ENCODE measurements at regions not wholly inside any gene's neighbourhood (a gene's known extent, or its start where the extent isn't known, plus 50 kb on each side); places are given as distances from the start of the nearest gene placed in this dataset.

DNA sequence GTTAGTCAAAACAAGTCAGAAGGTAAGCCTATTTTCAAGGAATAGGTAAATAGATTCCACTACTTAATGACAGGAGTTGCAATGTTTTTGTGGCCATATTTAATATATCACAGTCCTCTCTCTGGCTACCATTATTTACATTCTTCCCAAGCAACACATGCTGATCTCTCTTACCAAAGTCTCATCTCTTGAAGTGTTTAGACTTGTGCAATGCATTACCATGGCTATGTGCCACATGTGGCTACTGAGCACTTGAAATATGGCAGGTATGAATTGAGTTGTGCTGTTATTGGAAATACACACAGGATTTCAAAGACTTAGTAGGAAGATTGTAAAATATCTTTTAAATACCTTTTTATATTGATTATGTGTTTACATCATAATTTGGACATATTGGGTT is 262.4 kb upstream of the PDE3A start:
- in situ Hi-C loops (cut with MboI; ENCODE audit: low sequenced_read_pairs): no loop called here

More for the DNA sequence above, 262.4 kb upstream of the PDE3A start:
- H3K23ac ChIP-seq (ENCODE audit: low read depth, low read length): no peak overlapping the region
- H3K9me1 ChIP-seq (ENCODE audit: insufficient read depth, low read length): no peaks in the 10 kb centered on the region
- H4K91ac ChIP-seq (ENCODE audit: insufficient read depth, low read depth, low read length): no peak overlapping the region
- H2BK5ac ChIP-seq (ENCODE audit: low read depth, low read length, poor library complexity, severe bottlenecking): no peak overlapping the region
- no peak overlapping the region for H2AK5ac ChIP-seq (ENCODE audit: low read depth, low read length)
- intact Hi-C loops (cut with micrococcal nuclease): loop anchor here (2.0 kb wide), 1 partner anchor 17 kb away; no protein-coding TSS in a partner anchor
- H3K14ac ChIP-seq (replicated peaks; ENCODE audit: low read depth, low read length): no peak overlapping the region
- no peak overlapping the region for H4K5ac ChIP-seq (ENCODE audit: low read depth, low read length)
- H3K56ac ChIP-seq (ENCODE audit: extremely low read depth, insufficient read depth, low read length): no peak overlapping the region
- no peak overlapping the region for H3K27ac ChIP-seq (ENCODE audit: insufficient read depth, low read length)
- no peak overlapping the region for H3K4me2 ChIP-seq (ENCODE audit: low read depth, low read length)
- BruUV-seq (replicated peaks): no TSS peak
- H2AK9ac ChIP-seq (replicated peaks; ENCODE audit: low read depth, low read length, poor library complexity): no peak overlapping the region
- no peaks in the 10 kb centered on the region for H3K36me3 ChIP-seq (ENCODE audit: control insufficient read depth, insufficient read depth, low read length)
- no peaks in the 10 kb centered on the region for H4K20me1 ChIP-seq (ENCODE audit: insufficient read depth, low read length)
- ChIA-PET CTCF (no interaction called here), POLR2A (ENCODE audit: unreplicated experiment) (no interaction called here)
- no peak for TF ChIP-seq MAZ (IDR thresholded peaks at IDR 0.05; ENCODE audit: borderline replicate concordance, low read depth, low read length)
- peak; percentile 63 for TF ChIP-seq CEBPB (IDR thresholded peaks at IDR 0.05; ENCODE audit: low read depth, low read length)
- no peak for TF ChIP-seq NFE2L2 (IDR thresholded peaks at IDR 0.05; ENCODE audit: low read depth, low read length)
- TF ChIP-seq, protein P1, sequence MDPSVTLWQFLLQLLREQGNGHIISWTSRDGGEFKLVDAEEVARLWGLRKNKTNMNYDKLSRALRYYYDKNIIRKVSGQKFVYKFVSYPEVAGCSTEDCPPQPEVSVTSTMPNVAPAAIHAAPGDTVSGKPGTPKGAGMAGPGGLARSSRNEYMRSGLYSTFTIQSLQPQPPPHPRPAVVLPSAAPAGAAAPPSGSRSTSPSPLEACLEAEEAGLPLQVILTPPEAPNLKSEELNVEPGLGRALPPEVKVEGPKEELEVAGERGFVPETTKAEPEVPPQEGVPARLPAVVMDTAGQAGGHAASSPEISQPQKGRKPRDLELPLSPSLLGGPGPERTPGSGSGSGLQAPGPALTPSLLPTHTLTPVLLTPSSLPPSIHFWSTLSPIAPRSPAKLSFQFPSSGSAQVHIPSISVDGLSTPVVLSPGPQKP (IDR thresholded peaks at IDR 0.05; ENCODE audit: borderline replicate concordance, low read depth, low read length): no peak
- TF ChIP-seq RCOR1 (IDR thresholded peaks at IDR 0.05; ENCODE audit: insufficient replicate concordance, low read length): no peak
- no peak overlapping the region for H2BK20ac ChIP-seq (ENCODE audit: low read depth, low read length)
- no peaks in the 10 kb centered on the region for H3K9me3 ChIP-seq (ENCODE audit: control insufficient read depth, insufficient read depth, low read length)
- DNase-seq (peak; percentile 65), ATAC-seq (ENCODE audit: low read depth) (peak; percentile 83)
- H3K9ac ChIP-seq (ENCODE audit: low read depth, low read length): no peak overlapping the region
- no peak overlapping the region for H4K8ac ChIP-seq (ENCODE audit: low read depth in 2 of 2, low read length in 2 of 2)
- H3K4me1 ChIP-seq (ENCODE audit: control insufficient read depth, insufficient read depth, low read length): peaks cover 6% of the 10 kb centered on the region
- no peak overlapping the region for H2AFZ ChIP-seq (replicated peaks; ENCODE audit: low read length, poor library complexity)
- no peak overlapping the region for H2BK15ac ChIP-seq (ENCODE audit: low read depth, low read length)
- H3K27me3 ChIP-seq (ENCODE audit: control insufficient read depth, insufficient read depth, low read length): no peaks in the 10 kb centered on the region
- dilution Hi-C loops (cut with HindIII; ENCODE audit: low sequenced_read_pairs, unreplicated experiment): no loop called here
- H3K4ac ChIP-seq (ENCODE audit: low read depth, low read length): no peak overlapping the region
- no peak overlapping the region for H3K4me3 ChIP-seq (ENCODE audit: insufficient read depth, low read depth, low read length)
- no peaks in the 10 kb centered on the region for H3K79me1 ChIP-seq (ENCODE audit: low read depth in 1 of 2, low read length in 2 of 2)
- H2BK120ac ChIP-seq (ENCODE audit: low read depth, low read length): no peak overlapping the region
- H3K18ac ChIP-seq (ENCODE audit: low read depth, low read length): no peak overlapping the region
